H1 (cell line): ENCODE measurements at regions not wholly inside any gene's neighbourhood (a gene's known extent, or its start where the extent isn't known, plus 50 kb on each side); places are given as distances from the start of the nearest gene placed in this dataset.

Source experiments
- KDM1A ChIP-seq: fragments of 200-600, 300-600 bp; sonication (generic); IDR thresholded peaks from 2 replicates; pipeline ENCODE4 v1.7.1; 2016; ENCODE audit warnings: mild to moderate bottlenecking, low read length, borderline replicate concordance

DNA sequence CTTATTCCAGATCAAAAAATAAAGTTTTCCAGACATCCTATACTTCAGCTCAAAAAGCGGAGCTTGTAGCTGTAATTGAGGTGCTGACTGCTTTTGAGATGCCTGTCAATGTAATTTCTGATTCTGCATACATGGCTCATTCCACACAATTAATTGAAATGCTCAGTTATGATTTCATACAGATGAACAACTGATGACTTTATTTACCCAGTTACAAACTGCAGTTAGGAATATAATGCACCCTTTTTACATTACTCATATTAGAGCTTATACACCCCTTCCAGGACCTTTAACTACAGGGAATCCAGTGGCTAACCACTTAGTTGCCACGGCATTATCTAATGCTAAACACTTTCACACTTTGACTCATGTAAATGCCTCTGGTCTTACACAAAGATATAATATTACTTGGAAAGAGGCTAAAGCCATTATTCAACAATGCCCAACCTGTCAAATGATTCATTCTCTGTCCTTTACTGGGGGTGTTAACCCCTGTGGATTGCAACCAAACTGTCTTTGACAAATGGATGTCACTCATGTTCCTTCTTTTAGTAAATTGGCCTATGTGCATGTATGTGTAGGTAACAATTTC lies 147.3 kb downstream of the ZNF33B start (continued):
- no peak for TF ChIP-seq KDM1A
